Omental fat pad (tissue), 3 donors: ENCODE measurements at regions not wholly inside any gene's neighbourhood (a gene's known extent, or its start where the extent isn't known, plus 50 kb on each side); places are given as distances from the start of the nearest gene placed in this dataset.

ENCODE experiments used
- ATAC-seq: fragments of 150-250 bp; one replicate; pipeline ENCODE4 v1.9.1; 2016; ENCODE audit warnings: mild to moderate bottlenecking, moderate library complexity; ENCODE audit not compliant: low FRiP score
- DNase-seq: peaks from one replicate; pipeline ENCODE4 v3.0.0-alpha.2; 2019; ENCODE audit warnings: low spot score
- TF ChIP-seq, protein P1 (sequence below), 3 donors: fragments of 450-650 bp; IDR thresholded peaks; one replicate each; pipeline ENCODE4 v1.5.1; 2016 to 2017; ENCODE audit warnings: antibody characterized with exemption in 3 of 3, mild to moderate bottlenecking in 3 of 3, moderate library complexity in 2 of 3

DNA sequence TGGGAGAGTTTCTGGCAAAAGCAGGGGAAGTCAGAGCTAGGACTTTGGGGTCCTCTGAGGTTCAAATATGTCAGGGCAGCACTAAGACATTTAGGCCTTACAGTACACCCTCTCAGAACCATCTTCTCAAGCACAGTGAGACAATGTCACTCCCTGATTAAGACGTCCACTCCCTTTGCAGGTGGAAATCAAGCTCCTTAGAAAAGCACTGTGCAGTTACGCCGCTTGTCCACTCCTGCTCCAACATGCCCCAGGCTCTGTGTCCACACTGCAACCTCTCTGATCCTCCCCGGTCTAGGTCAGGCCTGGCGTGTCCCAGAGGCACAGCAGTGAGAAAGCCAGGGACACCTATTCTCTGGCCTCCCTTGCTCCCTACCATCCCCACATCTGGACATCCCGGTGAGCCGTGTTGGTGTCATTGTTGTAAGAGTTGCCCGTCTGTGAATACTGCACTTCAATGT, 528.6 kb upstream of the ID2 start:
- TF ChIP-seq, protein P1, sequence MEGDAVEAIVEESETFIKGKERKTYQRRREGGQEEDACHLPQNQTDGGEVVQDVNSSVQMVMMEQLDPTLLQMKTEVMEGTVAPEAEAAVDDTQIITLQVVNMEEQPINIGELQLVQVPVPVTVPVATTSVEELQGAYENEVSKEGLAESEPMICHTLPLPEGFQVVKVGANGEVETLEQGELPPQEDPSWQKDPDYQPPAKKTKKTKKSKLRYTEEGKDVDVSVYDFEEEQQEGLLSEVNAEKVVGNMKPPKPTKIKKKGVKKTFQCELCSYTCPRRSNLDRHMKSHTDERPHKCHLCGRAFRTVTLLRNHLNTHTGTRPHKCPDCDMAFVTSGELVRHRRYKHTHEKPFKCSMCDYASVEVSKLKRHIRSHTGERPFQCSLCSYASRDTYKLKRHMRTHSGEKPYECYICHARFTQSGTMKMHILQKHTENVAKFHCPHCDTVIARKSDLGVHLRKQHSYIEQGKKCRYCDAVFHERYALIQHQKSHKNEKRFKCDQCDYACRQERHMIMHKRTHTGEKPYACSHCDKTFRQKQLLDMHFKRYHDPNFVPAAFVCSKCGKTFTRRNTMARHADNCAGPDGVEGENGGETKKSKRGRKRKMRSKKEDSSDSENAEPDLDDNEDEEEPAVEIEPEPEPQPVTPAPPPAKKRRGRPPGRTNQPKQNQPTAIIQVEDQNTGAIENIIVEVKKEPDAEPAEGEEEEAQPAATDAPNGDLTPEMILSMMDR (IDR thresholded peaks at IDR 0.05), result no peak
- ATAC-seq (no peak), DNase-seq (no peak)

DNA sequence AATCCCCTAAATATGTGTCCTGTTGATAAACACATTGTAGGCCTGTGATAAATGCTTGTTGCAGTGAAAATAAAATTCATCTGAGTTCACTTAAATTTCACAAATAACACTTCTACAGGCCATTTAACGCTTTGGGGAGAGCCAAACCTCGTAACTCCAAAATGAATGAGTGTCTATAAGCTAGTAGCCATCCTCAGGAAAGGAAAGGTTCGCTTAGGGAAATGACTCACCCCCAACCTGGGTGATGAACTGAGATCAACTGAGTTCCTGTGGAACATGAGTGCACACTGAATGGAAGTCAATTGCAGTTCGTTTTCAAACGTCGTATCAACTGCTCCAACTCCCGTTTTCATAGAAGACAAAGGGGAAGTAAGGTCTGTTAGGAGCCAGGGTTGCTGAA, 527.6 kb upstream of the ID2 start:
- TF ChIP-seq, protein P1 (IDR thresholded peaks at IDR 0.05), result no peak
- DNase-seq (no peak), ATAC-seq (no peak)

DNA sequence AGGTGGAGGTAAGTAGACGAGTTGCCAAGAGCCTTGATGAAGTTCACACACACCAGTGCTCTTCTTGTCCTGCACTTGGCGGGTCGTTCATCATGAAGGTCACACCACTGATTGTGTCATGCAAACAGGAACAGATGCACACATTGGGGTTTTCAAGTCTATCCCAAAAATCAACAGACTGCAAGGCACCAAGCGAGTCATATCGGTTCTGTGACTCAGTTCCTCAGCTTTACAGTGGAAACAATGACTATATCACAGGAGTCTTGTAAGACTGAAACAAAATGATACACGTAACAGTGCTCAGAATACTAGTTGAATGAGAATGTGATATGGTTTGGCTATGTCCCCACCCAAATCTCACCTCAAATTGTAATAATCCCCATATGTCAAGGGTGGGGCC, 526.9 kb upstream of the ID2 start:
- ATAC-seq, result no peak
- DNase-seq, result no peak
- TF ChIP-seq, protein P1 (IDR thresholded peaks at IDR 0.05), result no peak

DNA sequence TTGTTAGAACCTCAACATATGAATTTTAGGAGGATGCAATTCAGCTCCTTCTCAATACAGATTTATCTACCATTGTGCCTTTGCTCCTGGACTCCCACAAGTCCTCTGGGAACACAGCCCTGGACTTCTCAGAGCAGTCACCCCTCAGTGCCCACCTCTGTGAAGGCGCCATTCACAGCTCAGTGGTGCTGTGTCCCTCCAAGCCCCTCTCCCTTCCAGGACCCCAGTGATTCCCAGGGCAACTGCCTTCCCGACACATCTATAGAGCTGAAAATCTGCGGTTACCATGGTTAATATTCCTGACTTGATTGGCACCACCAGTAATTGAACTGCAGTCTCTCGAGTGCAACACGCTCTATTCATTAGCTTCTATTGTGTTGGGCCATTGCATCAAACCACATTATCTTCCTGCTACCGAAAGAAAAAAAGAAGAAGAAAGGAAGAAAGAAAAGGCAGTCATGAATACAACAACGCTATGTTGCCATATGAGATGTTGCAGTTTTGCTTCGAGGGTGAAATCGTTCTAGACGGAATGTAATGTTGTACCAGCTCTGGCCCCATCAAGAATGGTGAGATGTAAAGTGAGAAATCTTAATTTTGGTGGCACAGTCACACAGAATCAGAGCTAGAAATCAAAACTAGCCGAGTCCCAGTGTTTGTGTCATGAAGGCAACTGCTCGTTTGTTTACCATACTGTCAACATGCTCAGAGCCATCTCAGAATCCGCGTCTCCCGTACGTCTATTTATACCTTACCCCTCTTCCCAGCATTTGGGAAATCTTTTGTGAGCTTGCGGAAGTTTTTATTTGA, 524.0 kb upstream of the ID2 start:
- DNase-seq, result no peak
- TF ChIP-seq, protein P1 (IDR thresholded peaks at IDR 0.05), result no peak
- ATAC-seq, result no peak

DNA sequence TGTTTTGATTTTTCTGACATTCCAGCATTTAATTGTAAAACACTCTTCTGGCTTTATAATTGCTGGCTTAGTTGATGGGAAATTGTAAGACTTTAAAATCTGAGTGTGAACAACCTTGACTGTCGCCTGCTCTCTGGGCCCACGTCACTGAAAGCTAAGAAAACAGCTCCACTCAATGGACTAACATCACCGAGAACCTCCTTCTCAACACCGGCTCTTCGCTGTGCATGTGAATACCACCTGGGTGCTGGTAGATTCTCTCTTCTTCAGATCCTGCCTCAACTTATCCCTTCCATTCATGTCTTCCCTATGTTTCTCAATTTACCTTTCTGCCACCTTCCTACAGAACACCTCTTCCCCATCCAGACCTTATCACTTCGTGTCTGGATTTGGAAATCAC, 523.1 kb upstream of the ID2 start:
- TF ChIP-seq, protein P1 (IDR thresholded peaks at IDR 0.05), result no peak
- DNase-seq (no peak), ATAC-seq (no peak)

DNA sequence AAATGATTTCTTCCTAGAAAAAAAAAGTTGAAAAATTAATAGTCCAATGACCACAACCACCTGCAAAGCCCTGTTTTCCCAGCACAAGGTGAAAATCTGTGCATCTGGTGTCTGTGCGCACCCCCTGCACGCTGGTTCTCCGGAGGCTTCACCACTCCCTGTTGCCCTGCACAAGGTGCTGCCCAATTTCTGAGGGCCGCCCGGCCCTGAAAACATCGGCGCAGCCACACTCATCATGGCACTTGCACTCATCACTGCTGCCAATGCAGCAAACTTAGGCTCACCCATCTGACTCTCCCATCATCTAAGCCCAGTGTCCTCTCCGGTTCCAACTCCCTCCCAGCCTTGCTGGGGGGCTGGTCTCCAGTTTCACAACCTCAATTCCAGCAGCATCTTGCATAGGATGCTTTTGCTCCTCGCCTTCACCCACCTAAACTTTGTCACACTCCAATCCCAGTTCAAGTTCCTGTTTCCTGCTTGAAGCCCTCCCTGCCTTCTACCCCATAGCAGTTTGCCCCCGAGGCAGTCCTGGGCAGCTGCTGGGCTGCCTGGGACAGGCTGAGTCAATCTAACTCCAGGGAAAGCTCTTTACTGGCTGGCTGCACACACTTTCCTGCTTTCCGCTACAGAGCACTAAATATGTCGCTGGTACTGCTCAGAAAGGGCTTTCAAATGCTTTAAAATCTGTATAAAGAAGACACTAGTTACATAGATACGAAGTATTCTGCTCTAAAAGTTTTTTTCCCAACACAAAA, 522.5 kb upstream of the ID2 start:
- ATAC-seq, result no peak

More for the DNA sequence above, 522.5 kb upstream of the ID2 start:
- TF ChIP-seq, protein P1 (IDR thresholded peaks at IDR 0.05), result no peak
- no peak for DNase-seq
